ENCODE measurements at regions not wholly inside any gene's neighbourhood (a gene's known extent, or its start where the extent isn't known, plus 50 kb on each side); places are given as distances from the start of the nearest gene placed in this dataset.

DNA sequence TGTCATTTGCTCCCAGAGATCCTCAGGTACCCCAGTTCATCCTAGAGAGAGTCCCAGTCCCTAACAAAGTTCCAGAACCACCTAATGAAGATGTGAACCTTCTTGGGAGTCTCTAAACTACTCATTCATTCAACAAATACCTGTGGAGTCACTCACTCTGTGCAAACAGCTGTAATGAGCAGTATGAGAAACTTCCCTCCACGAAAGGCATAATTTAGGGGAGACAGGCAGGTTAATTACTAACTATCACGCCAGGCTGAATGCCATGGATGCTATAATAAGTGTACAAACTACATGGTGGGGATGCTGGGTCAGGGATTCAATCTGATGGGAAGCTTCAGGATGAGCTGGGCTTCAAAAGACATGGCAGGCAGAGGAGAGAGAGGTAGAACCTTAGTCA lies 70.1 kb upstream of the AFDN start:
- no TSS peak for BruUV-seq (replicated peaks)
- CTCF ChIA-PET = interaction anchor here (0.6 kb wide), 1 partner anchor 167 kb away, joined by 3 read pairs; no protein-coding TSS in a partner anchor
- intact Hi-C loops (cut with micrococcal nuclease; ENCODE audit: unreplicated experiment) = no loop called here

DNA sequence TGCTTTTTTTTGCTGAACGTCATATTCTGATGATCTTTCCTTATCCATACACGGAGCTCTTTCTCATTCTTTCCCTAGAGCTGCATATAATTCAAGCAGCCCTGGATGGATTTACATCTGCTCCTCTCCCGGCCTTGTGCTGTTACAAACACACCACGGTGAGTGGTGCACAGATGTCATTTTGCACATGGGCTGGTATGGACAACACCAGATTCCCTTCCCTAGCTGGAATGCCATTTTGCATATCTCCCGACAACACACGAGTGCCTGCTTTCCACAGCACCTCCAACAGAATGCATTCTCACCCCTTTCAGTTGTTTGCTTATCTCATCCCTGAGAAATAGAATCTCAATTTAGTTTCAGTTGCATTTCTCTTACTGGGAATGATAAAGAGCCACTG lies 69.5 kb upstream of the AFDN start:
- Histone ChIP-seq H3K27me3 (replicated peaks; ENCODE audit: control insufficient read depth, insufficient read depth, low read length) (no peaks in the 10 kb centered on the region), H3K4me1 (peaks cover 7% of the 10 kb centered on the region; the same call in 1 of the 2 replicates), H3K36me3 (ENCODE audit: control insufficient read depth, insufficient read depth, low read length) (no peaks in the 10 kb centered on the region), H3K4me3 (ENCODE audit: low read depth, low read length) (no peak overlapping the region), H3K9me3 (no peaks in the 10 kb centered on the region)
- peaks cover 21% of the 10 kb centered on the region for H3K4me1 Mint-ChIP-seq (ENCODE audit: low read depth, unreplicated experiment)
- intact Hi-C loops (cut with micrococcal nuclease; ENCODE audit: unreplicated experiment) = no loop called here
- H3K4me3 Mint-ChIP-seq (ENCODE audit: unreplicated experiment) = no peak overlapping the region
- no TSS peak for BruUV-seq (replicated peaks)
- CTCF ChIA-PET = no interaction called here
- POLR2A ChIA-PET = no interaction called here
- H3K27me3 Mint-ChIP-seq (ENCODE audit: insufficient read depth, unreplicated experiment) = no peaks in the 10 kb centered on the region
- TF ChIP-seq, protein P1, sequence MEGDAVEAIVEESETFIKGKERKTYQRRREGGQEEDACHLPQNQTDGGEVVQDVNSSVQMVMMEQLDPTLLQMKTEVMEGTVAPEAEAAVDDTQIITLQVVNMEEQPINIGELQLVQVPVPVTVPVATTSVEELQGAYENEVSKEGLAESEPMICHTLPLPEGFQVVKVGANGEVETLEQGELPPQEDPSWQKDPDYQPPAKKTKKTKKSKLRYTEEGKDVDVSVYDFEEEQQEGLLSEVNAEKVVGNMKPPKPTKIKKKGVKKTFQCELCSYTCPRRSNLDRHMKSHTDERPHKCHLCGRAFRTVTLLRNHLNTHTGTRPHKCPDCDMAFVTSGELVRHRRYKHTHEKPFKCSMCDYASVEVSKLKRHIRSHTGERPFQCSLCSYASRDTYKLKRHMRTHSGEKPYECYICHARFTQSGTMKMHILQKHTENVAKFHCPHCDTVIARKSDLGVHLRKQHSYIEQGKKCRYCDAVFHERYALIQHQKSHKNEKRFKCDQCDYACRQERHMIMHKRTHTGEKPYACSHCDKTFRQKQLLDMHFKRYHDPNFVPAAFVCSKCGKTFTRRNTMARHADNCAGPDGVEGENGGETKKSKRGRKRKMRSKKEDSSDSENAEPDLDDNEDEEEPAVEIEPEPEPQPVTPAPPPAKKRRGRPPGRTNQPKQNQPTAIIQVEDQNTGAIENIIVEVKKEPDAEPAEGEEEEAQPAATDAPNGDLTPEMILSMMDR (IDR thresholded peaks at IDR 0.05; ENCODE audit: insufficient read depth in 1 of 2, low read depth in 1 of 2, low read length in 1 of 2, severe bottlenecking in 1 of 2, unreplicated experiment in 1 of 2) = no peak
- no peaks in the 10 kb centered on the region for H3K9me3 Mint-ChIP-seq (ENCODE audit: unreplicated experiment)
- no peak for DNase-seq
- H3K27ac Mint-ChIP-seq (ENCODE audit: unreplicated experiment) = no peak overlapping the region
- H3K36me3 Mint-ChIP-seq (ENCODE audit: insufficient read depth, unreplicated experiment) = no peaks in the 10 kb centered on the region

More for the DNA sequence above, 70.1 kb upstream of the AFDN start:
- Histone ChIP-seq H3K4me1 (peaks cover 7% of the 10 kb centered on the region), H3K27me3 (replicated peaks; ENCODE audit: control insufficient read depth, insufficient read depth, low read length) (no peaks in the 10 kb centered on the region), H3K9me3 (no peaks in the 10 kb centered on the region), H3K4me3 (ENCODE audit: low read depth, low read length) (no peak overlapping the region), H3K36me3 (ENCODE audit: control insufficient read depth, insufficient read depth, low read length) (no peaks in the 10 kb centered on the region)
- no peak overlapping the region for H3K27ac Mint-ChIP-seq (ENCODE audit: unreplicated experiment)
- H3K27me3 Mint-ChIP-seq (ENCODE audit: insufficient read depth, unreplicated experiment) = no peaks in the 10 kb centered on the region
- H3K36me3 Mint-ChIP-seq (ENCODE audit: insufficient read depth, unreplicated experiment) = no peaks in the 10 kb centered on the region
- no peaks in the 10 kb centered on the region for H3K9me3 Mint-ChIP-seq (ENCODE audit: unreplicated experiment)
- TF ChIP-seq, protein P1 (IDR thresholded peaks at IDR 0.05; ENCODE audit: insufficient read depth in 1 of 2, low read depth in 1 of 2, low read length in 1 of 2, severe bottlenecking in 1 of 2, unreplicated experiment in 1 of 2) = no peak
- H3K4me3 Mint-ChIP-seq (ENCODE audit: unreplicated experiment) = no peak overlapping the region
- DNase-seq = no peak
- POLR2A ChIA-PET = no interaction called here
- H3K4me1 Mint-ChIP-seq (ENCODE audit: low read depth, unreplicated experiment) = peaks cover 21% of the 10 kb centered on the region

DNA sequence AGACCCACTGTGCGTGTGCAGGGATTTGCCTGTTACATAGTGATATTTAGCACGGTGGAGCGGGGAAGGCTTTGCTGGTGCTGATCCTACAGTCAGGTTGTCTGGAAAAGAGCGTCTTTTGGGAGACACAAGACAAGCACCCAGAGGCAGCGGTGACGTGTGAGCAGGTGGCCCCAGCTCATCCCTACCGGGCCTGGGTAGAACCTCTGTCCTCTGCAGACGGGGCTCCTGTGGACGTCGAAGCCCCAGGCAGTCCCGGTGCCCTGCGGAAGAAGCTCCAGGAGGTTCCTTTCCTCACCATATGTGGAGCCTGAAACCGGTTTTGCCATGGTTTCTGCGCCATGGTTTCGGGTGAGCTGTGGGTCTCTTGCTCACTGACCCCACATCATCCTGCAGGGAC lies 68.9 kb upstream of the AFDN start:
- Histone ChIP-seq H3K4me1 (peaks cover 9% of the 10 kb centered on the region; the same call in 1 of the 2 replicates), H3K4me3 (ENCODE audit: low read depth, low read length) (no peak overlapping the region), H3K27me3 (replicated peaks; ENCODE audit: control insufficient read depth, insufficient read depth, low read length) (no peaks in the 10 kb centered on the region), H3K9me3 (no peaks in the 10 kb centered on the region), H3K36me3 (ENCODE audit: control insufficient read depth, insufficient read depth, low read length) (no peaks in the 10 kb centered on the region)
- TF ChIP-seq, protein P1 (IDR thresholded peaks at IDR 0.05; ENCODE audit: insufficient read depth in 1 of 2, low read depth in 1 of 2, low read length in 1 of 2, severe bottlenecking in 1 of 2, unreplicated experiment in 1 of 2) = no peak
- DNase-seq = no peak
- intact Hi-C loops (cut with micrococcal nuclease; ENCODE audit: unreplicated experiment) = no loop called here
- H3K4me3 Mint-ChIP-seq (ENCODE audit: unreplicated experiment) = no peak overlapping the region
- no peak overlapping the region for H3K27ac Mint-ChIP-seq (ENCODE audit: unreplicated experiment)
- CTCF ChIA-PET = no interaction called here
- no TSS peak for BruUV-seq (replicated peaks)
- H3K4me1 Mint-ChIP-seq (ENCODE audit: low read depth, unreplicated experiment) = peaks cover 23% of the 10 kb centered on the region
- no peaks in the 10 kb centered on the region for H3K27me3 Mint-ChIP-seq (ENCODE audit: insufficient read depth, unreplicated experiment)
- no peaks in the 10 kb centered on the region for H3K9me3 Mint-ChIP-seq (ENCODE audit: unreplicated experiment)
- no peaks in the 10 kb centered on the region for H3K36me3 Mint-ChIP-seq (ENCODE audit: insufficient read depth, unreplicated experiment)
- POLR2A ChIA-PET = no interaction called here
